ENCODE measurements at regions not wholly inside any gene's neighbourhood (a gene's known extent, or its start where the extent isn't known, plus 50 kb on each side); places are given as distances from the start of the nearest gene placed in this dataset.

DNA sequence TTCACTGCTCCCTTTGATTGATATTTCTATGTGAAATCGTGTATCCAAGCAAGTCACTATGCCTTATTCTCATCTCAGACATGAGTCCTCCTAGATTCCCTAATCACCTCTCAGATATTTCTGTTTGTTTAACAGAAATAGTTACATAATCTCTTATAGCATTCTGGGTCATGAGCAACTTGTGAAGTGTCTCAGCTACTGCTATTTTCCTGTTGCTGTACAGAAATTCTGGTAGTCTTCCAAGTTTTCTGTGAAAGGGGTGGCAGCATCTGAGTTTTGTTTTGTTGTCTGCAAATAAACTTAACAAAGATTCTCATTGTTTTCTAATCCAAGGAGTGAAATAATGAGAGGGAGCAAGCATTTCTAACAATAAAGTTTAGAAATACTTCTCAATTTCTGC lies 256.9 kb upstream of the ST8SIA4 start:
- Histone ChIP-seq H3K4me2 (ENCODE audit: low read length) (no peak overlapping the region), H3K36me3 (ENCODE audit: insufficient read depth, low read length) (no peaks in the 10 kb centered on the region), H3K9me2 (ENCODE audit: low read depth, low read length) (no peaks in the 10 kb centered on the region), H3F3A (ENCODE audit: insufficient read depth, low read length) (no peaks in the 10 kb centered on the region), H3K4me1 (ENCODE audit: insufficient read depth, low read length, severe bottlenecking) (no peaks in the 10 kb centered on the region), H3K4me3 (ENCODE audit: low read depth, low read length, poor library complexity, severe bottlenecking) (no peak overlapping the region), H3K9me3 (ENCODE audit: low read length) (no peaks in the 10 kb centered on the region), H4K20me1 (ENCODE audit: insufficient read depth, low read length) (no peaks in the 10 kb centered on the region), H2AFZ (ENCODE audit: low read length) (no peak overlapping the region), H3K27me3 (ENCODE audit: insufficient read depth, low read length) (no peaks in the 10 kb centered on the region), H3K27ac (ENCODE audit: low read depth, low read length, poor library complexity, severe bottlenecking) (no peak overlapping the region), H3K79me2 (ENCODE audit: insufficient read depth, low read length) (no peaks in the 10 kb centered on the region), H3K9ac (ENCODE audit: low read length) (no peak overlapping the region)
- TF ChIP-seq EZH2 (IDR thresholded peaks at IDR 0.05; ENCODE audit: borderline replicate concordance, low read length) = no peak
- TF ChIP-seq, protein P1, sequence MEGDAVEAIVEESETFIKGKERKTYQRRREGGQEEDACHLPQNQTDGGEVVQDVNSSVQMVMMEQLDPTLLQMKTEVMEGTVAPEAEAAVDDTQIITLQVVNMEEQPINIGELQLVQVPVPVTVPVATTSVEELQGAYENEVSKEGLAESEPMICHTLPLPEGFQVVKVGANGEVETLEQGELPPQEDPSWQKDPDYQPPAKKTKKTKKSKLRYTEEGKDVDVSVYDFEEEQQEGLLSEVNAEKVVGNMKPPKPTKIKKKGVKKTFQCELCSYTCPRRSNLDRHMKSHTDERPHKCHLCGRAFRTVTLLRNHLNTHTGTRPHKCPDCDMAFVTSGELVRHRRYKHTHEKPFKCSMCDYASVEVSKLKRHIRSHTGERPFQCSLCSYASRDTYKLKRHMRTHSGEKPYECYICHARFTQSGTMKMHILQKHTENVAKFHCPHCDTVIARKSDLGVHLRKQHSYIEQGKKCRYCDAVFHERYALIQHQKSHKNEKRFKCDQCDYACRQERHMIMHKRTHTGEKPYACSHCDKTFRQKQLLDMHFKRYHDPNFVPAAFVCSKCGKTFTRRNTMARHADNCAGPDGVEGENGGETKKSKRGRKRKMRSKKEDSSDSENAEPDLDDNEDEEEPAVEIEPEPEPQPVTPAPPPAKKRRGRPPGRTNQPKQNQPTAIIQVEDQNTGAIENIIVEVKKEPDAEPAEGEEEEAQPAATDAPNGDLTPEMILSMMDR (IDR thresholded peaks at IDR 0.05; ENCODE audit: low read length) = no peak

DNA sequence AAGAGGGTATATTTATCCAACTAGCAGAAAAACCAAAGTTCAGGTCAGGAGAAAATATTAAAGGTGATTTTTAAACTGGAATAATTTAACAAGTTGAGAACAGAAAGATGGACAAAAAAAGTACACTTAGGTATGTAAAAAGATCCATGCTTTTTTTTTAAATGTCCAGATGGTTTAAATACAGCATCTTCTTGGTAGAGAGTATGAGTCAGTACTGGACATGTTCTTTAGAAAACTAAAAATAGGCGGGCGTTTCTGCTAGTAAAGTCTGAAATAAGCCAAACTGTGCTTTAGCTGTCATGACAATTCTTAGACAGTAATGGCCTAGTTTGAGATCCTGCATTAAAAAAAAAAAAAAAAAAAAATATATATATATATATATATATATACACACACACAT lies 255.9 kb upstream of the ST8SIA4 start:
- H4K20me1 ChIP-seq (ENCODE audit: insufficient read depth, low read length) = no peaks in the 10 kb centered on the region
- no peaks in the 10 kb centered on the region for H3K9me3 ChIP-seq (ENCODE audit: low read length)
- H3F3A ChIP-seq (ENCODE audit: insufficient read depth, low read length) = no peaks in the 10 kb centered on the region
- H3K4me3 ChIP-seq (ENCODE audit: low read depth, low read length, poor library complexity, severe bottlenecking) = no peak overlapping the region
- H3K36me3 ChIP-seq (ENCODE audit: insufficient read depth, low read length) = no peaks in the 10 kb centered on the region
- no peaks in the 10 kb centered on the region for H3K4me1 ChIP-seq (ENCODE audit: insufficient read depth, low read length, severe bottlenecking)
- no peaks in the 10 kb centered on the region for H3K9me2 ChIP-seq (ENCODE audit: low read depth, low read length)
- H3K27ac ChIP-seq (ENCODE audit: low read depth, low read length, poor library complexity, severe bottlenecking) = no peak overlapping the region
- no peaks in the 10 kb centered on the region for H3K27me3 ChIP-seq (ENCODE audit: insufficient read depth, low read length)
- no peak overlapping the region for H3K4me2 ChIP-seq (ENCODE audit: low read length)
- no peak overlapping the region for H3K9ac ChIP-seq (ENCODE audit: low read length)
- no peak for TF ChIP-seq EZH2 (IDR thresholded peaks at IDR 0.05; ENCODE audit: borderline replicate concordance, low read length)
- TF ChIP-seq, protein P1 (IDR thresholded peaks at IDR 0.05; ENCODE audit: low read length) = no peak
- H2AFZ ChIP-seq (ENCODE audit: low read length) = no peak overlapping the region
- H3K79me2 ChIP-seq (ENCODE audit: insufficient read depth, low read length) = no peaks in the 10 kb centered on the region

DNA sequence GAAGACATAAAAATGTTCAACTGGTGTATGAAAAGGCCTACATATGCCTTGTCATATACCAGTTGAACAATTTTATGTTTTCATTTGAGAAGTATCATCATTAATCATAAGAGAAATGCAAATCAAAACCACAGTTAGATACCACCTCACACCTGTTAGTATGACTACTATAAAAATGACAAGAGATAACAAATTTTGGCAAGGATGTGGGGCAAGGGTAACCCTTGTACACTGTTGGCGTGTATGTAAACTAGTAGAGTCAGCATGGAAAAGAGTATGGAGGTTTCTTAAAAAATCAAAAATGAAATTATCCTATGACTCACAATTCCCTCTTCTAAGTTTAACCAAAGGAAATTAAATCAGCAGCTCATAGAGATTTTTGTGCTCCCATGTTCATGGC lies 250.4 kb upstream of the ST8SIA4 start:
- no peaks in the 10 kb centered on the region for H3K9me3 ChIP-seq (ENCODE audit: low read length)
- H3K4me2 ChIP-seq (ENCODE audit: low read length) = no peak overlapping the region
- H3K27me3 ChIP-seq (ENCODE audit: insufficient read depth, low read length) = no peaks in the 10 kb centered on the region
- H4K20me1 ChIP-seq (ENCODE audit: insufficient read depth, low read length) = no peaks in the 10 kb centered on the region
- no peak overlapping the region for H3K27ac ChIP-seq (ENCODE audit: low read depth, low read length, poor library complexity, severe bottlenecking)
- H3F3A ChIP-seq (ENCODE audit: insufficient read depth, low read length) = no peaks in the 10 kb centered on the region
- no peaks in the 10 kb centered on the region for H3K9me2 ChIP-seq (ENCODE audit: low read depth, low read length)
- no peak overlapping the region for H3K4me3 ChIP-seq (ENCODE audit: low read depth, low read length, poor library complexity, severe bottlenecking)
- H3K36me3 ChIP-seq (ENCODE audit: insufficient read depth, low read length) = no peaks in the 10 kb centered on the region
- no peak overlapping the region for H2AFZ ChIP-seq (ENCODE audit: low read length)
- no peak overlapping the region for H3K9ac ChIP-seq (ENCODE audit: low read length)
- H3K4me1 ChIP-seq (ENCODE audit: insufficient read depth, low read length, severe bottlenecking) = no peaks in the 10 kb centered on the region
- TF ChIP-seq, protein P1 (IDR thresholded peaks at IDR 0.05; ENCODE audit: low read length) = no peak
- TF ChIP-seq EZH2 (IDR thresholded peaks at IDR 0.05; ENCODE audit: borderline replicate concordance, low read length) = no peak
- no peaks in the 10 kb centered on the region for H3K79me2 ChIP-seq (ENCODE audit: insufficient read depth, low read length)
